T-cell (primary cell): ENCODE measurements at regions not wholly inside any gene's neighbourhood (a gene's known extent, or its start where the extent isn't known, plus 50 kb on each side); places are given as distances from the start of the nearest gene placed in this dataset.
"Not testable (repeated sequence)": the region's sequence is repeated elsewhere in the genome, so short reads cannot be mapped to it uniquely, and the experiment has no call there.

Experiments
- ATAC-seq, 4 experiments: fragments of 200-7000 bp in 3 of 4; fragments of 150-1000 bp in 1 of 4; cut with Tn5 transposase; replicated peaks in 1 of 4; 1 replicate in 3 of 4; 2 replicates in 1 of 4; pipeline ENCODE4 v1.10.0; 2021; ENCODE audit warnings: moderate library complexity in 3 of 4, mild to moderate bottlenecking in 2 of 4, moderate number of reproducible peaks in 1 of 4
- CTCF ChIA-PET, 2 donors: fragments of 300-600 bp; sonication (Branson Sonifier 250); formaldehyde crosslinking; loops; one replicate each; lab custom pipeline; 2022; ENCODE audit warnings: antibody characterized with exemption in 2 of 2; lab: Charles Lee
- POLR2A ChIA-PET, 2 donors: fragments of 300-600 bp; sonication (Branson Sonifier 250); formaldehyde crosslinking; loops; one replicate each; lab custom pipeline; 2022; ENCODE audit warnings: antibody characterized with exemption in 2 of 2; lab: Charles Lee
- DNase-seq, 35 experiments: peaks; one replicate each; pipeline versions ENCODE4 v3.0.0 to v3.0.0-alpha.2; 2013 to 2023
- H3K27ac ChIP-seq: one replicate; pipeline ENCODE4 v1.5.1; 2013; ENCODE audit warnings: low read length
- H3K27me3 ChIP-seq, 2 experiments: replicated peaks in 1 of 2; 1 replicate in 1 of 2; 2 replicates in 1 of 2; pipeline versions ENCODE4 v1.6.1 to v1.7.0; 2013; ENCODE audit warnings: low read length in 1 of 2, mixed read lengths in 1 of 2; ENCODE audit not compliant: control insufficient read depth in 2 of 2, insufficient read depth in 2 of 2; ENCODE audit errors: extremely low read depth in 1 of 2
- H3K36me3 ChIP-seq, 2 donors: 1 replicate in 1 of 2; 2 replicates in 1 of 2; pipeline versions ENCODE4 v1.6.1 to v1.7.0; 2013; ENCODE audit warnings: low read length in 1 of 2; ENCODE audit not compliant: control insufficient read depth in 2 of 2, insufficient read depth in 1 of 2; ENCODE audit errors: extremely low read depth in 1 of 2
- H3K4me1 ChIP-seq, 2 experiments: 1 replicate in 1 of 2; 2 replicates in 1 of 2; pipeline versions ENCODE4 v1.6.1 to v1.7.0; 2013; ENCODE audit warnings: low read length in 2 of 2, mixed read lengths in 1 of 2; ENCODE audit not compliant: insufficient read depth in 2 of 2, control insufficient read depth in 1 of 2; ENCODE audit errors: extremely low read depth in 1 of 2
- H3K4me3 ChIP-seq, 2 donors: 1 replicate in 1 of 2; 2 replicates in 1 of 2; pipeline versions ENCODE4 v1.5.1 to v1.7.0; 2013; ENCODE audit warnings: mild to moderate bottlenecking in 2 of 2, low read length in 1 of 2, moderate library complexity in 1 of 2; ENCODE audit not compliant: control insufficient read depth in 1 of 2; ENCODE audit errors: extremely low read depth in 1 of 2
- H3K9me3 ChIP-seq: 2 replicates; pipeline ENCODE4 v1.7.0; 2013
- H3K27ac Mint-ChIP-seq, 2 donors: one replicate each; pipeline ENCODE4 v1.8.0; 2020 to 2021; ENCODE audit warnings: mild to moderate bottlenecking in 2 of 2, mixed read lengths in 2 of 2
- H3K27me3 Mint-ChIP-seq, 2 donors: one replicate each; pipeline ENCODE4 v1.8.0; 2021 to 2022; ENCODE audit warnings: mixed read lengths in 2 of 2
- H3K36me3 Mint-ChIP-seq: one replicate; pipeline ENCODE4 v1.8.0; 2021; ENCODE audit warnings: mixed read lengths
- H3K4me1 Mint-ChIP-seq, 3 donors: one replicate each; pipeline ENCODE4 v1.8.0; 2020 to 2022; ENCODE audit warnings: mixed read lengths in 3 of 3, mild to moderate bottlenecking in 1 of 3
- H3K4me3 Mint-ChIP-seq, 3 donors: one replicate each; pipeline ENCODE4 v1.8.0; 2020 to 2022; ENCODE audit warnings: mild to moderate bottlenecking in 3 of 3, mixed read lengths in 3 of 3, moderate library complexity in 3 of 3
- H3K9me3 Mint-ChIP-seq, 3 donors: one replicate each; pipeline ENCODE4 v1.8.0; 2020 to 2022; ENCODE audit warnings: mixed read lengths in 3 of 3
- WGBS: methylation state at CpG from one replicate; pipeline ENCODE4 v1.1.5; 2013; ENCODE audit warnings: missing lambda C conversion rate; ENCODE audit not compliant: insufficient coverage; 5-methylcytosine and 5-hydroxymethylcytosine counted together

- ATAC-seq, POLR2A ChIA-PET, H3K36me3 ChIP-seq, H3K4me3 Mint-ChIP-seq, H3K27ac ChIP-seq, H3K4me3 ChIP-seq, H3K4me1 ChIP-seq, DNase-seq, H3K9me3 Mint-ChIP-seq, H3K27ac Mint-ChIP-seq, H3K9me3 ChIP-seq, H3K4me1 Mint-ChIP-seq, H3K27me3 Mint-ChIP-seq, H3K36me3 Mint-ChIP-seq: not testable (repeated sequence)
- 86% methylated on average over 6 of the region's 12 CpGs for WGBS
- peaks cover 0 to 15% of the 10 kb centered on the region in 2 experiments for H3K27me3 ChIP-seq
- CTCF ChIA-PET: interaction anchor here (0.6 to 2.1 kb wide), 9 partner anchors 10 to 346 kb away, joined by 3 to 18 read pairs (median 9); no protein-coding TSS in a partner anchor
Observed at GRCh38 chr11:33986597-33987501, 64.7 kb upstream of the CAPRIN1 start.

DNA sequence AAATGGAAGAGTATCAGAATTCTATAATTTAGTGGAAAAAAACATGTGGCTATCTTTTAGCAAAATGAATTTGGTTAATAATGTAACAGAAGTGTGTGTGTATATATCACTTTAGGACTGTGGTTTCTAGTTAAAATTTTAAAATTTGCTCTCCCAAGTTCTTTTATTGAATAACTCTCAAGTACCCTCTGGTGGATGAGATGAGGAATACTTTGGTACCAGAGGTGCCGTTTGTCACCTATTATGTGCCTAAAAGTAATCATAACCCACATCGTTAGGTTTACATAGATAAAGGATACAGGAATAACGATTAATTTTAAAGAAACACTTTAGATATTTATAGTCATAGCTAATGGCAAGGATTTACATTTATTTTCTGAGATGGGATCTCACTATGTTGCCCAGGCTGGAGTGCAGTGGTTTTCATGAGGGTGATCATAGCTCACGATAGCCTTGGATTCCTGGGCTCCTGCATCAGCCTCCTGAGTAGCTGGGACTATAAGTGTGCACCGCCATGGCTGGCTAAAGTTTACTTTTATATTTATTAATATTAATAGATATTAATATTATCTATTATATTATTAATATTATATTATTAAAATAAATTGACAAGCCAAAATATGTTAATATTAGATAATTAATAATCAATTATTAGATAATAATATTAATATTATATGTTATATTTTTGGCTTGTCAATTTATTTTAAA is 66.7 kb upstream of the CAPRIN1 start:
- ATAC-seq (no peak), DNase-seq (no peak)
- no peak overlapping the region for H3K4me3 Mint-ChIP-seq
- POLR2A ChIA-PET: no interaction called here
- Histone ChIP-seq H3K36me3 (no peaks in the 10 kb centered on the region), H3K27me3 (peaks cover 0 to 15% of the 10 kb centered on the region in 2 experiments), H3K4me3 (no peak overlapping the region), H3K9me3 (no peaks in the 10 kb centered on the region), H3K27ac (no peak overlapping the region), H3K4me1 (peaks cover 0 to 2% of the 10 kb centered on the region in 2 experiments)
- CTCF ChIA-PET: no interaction called here
- WGBS: no CpG with 5 or more reads among the region's 5 CpGs
- no peaks in the 10 kb centered on the region for H3K9me3 Mint-ChIP-seq
- H3K27ac Mint-ChIP-seq: no peak overlapping the region
- no peaks in the 10 kb centered on the region for H3K4me1 Mint-ChIP-seq
- no peaks in the 10 kb centered on the region for H3K36me3 Mint-ChIP-seq
- H3K27me3 Mint-ChIP-seq: peaks cover 2 to 8% of the 10 kb centered on the region in 2 donors

GRCh38 chr11:33982661-33983060 is 68.9 kb upstream of the CAPRIN1 start:
- Histone ChIP-seq H3K27ac (no peak overlapping the region), H3K4me1 (no peaks in the 10 kb centered on the region), H3K9me3 (no peaks in the 10 kb centered on the region), H3K4me3 (no peak overlapping the region), H3K36me3 (no peaks in the 10 kb centered on the region), H3K27me3 (peaks cover 0 to 5% of the 10 kb centered on the region in 2 experiments)
- Mint-ChIP-seq H3K4me3 (no peak overlapping the region), H3K4me1 (no peaks in the 10 kb centered on the region), H3K27me3 (peaks cover 7 to 8% of the 10 kb centered on the region in 2 donors), H3K9me3 (no peaks in the 10 kb centered on the region), H3K36me3 (no peaks in the 10 kb centered on the region), H3K27ac (no peak overlapping the region)
- ChIA-PET CTCF (interaction anchor here in 1 of 2 donors (0.6 kb wide), 1 partner anchor 105 kb away, joined by 4 read pairs; no protein-coding TSS in a partner anchor), POLR2A (no interaction called here)
- DNase-seq: no peak
- ATAC-seq: no peak

DNA sequence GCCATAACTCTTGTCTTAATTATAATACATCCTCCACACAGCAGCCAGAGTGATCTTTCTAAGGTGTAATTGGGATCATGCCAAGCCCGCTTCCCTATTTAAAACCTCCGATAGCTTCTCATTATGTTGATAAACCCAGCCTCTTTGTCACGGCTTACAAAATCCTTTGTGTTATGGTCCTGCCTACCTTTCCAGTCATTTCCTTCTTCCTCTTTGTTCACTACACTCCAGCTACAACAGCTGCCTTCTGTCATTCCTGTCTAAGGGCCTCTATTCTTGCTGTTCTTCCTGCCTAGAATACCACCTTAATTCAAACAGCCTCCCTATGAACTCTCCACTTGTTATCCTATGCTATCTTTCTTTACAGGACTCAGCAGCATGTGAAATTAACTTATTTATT is 70.6 kb upstream of the CAPRIN1 start:
- peaks cover 5 to 8% of the 10 kb centered on the region in 2 donors for H3K27me3 Mint-ChIP-seq
- H3K4me1 Mint-ChIP-seq: no peaks in the 10 kb centered on the region
- H3K9me3 Mint-ChIP-seq: no peaks in the 10 kb centered on the region
- no peak for ATAC-seq
- ChIA-PET POLR2A (no interaction called here), CTCF (interaction anchor here in 1 of 2 donors (0.6 kb wide), 2 partner anchors 108 to 177 kb away, joined by 3 to 5 read pairs; no protein-coding TSS in a partner anchor)
- H3K4me3 Mint-ChIP-seq: no peak overlapping the region
- Histone ChIP-seq H3K27ac (no peak overlapping the region), H3K36me3 (no peaks in the 10 kb centered on the region), H3K9me3 (no peaks in the 10 kb centered on the region), H3K4me3 (no peak overlapping the region), H3K4me1 (no peaks in the 10 kb centered on the region), H3K27me3 (peaks cover 0 to 2% of the 10 kb centered on the region in 2 experiments)
- DNase-seq: no peak
- no peaks in the 10 kb centered on the region for H3K36me3 Mint-ChIP-seq
- no peak overlapping the region for H3K27ac Mint-ChIP-seq
- WGBS: 79% methylated on average over 3 of the region's 3 CpGs

DNA sequence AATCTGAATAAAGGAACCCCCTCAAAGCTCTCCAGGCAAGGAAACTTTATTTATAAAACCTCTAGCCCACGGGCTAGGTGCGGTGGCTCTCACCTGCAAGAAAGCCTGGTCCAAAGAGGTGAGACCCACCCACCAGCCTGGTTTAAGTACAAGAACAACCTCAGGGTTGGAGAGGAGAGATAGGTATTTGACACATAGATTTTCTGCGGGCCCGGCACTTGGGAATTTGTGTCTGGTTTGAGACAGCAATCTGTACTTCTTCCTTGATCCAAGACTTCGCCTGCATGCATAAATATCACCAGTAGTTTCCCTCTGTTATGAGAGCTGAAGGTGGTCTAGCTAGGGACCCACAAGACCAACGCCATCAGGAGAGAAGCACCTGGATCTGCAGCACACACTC is 73.2 kb upstream of the CAPRIN1 start:
- no peak for ATAC-seq
- Mint-ChIP-seq H3K4me1 (no peaks in the 10 kb centered on the region), H3K36me3 (no peaks in the 10 kb centered on the region), H3K27me3 (peaks cover 5 to 8% of the 10 kb centered on the region in 2 donors), H3K27ac (no peak overlapping the region), H3K4me3 (no peak overlapping the region), H3K9me3 (no peaks in the 10 kb centered on the region)
- no peak for DNase-seq
- H3K27me3 ChIP-seq: no peaks in the 10 kb centered on the region
- no peaks in the 10 kb centered on the region for H3K36me3 ChIP-seq
- WGBS: no CpG with 5 or more reads among the region's 6 CpGs
- CTCF ChIA-PET: interaction anchor here (0.5 to 2.4 kb wide), 4 partner anchors 9 to 632 kb away, joined by 3 to 10 read pairs (median 4); no protein-coding TSS in a partner anchor
- H3K27ac ChIP-seq: no peak overlapping the region
- no peak overlapping the region for H3K4me3 ChIP-seq
- H3K4me1 ChIP-seq: no peaks in the 10 kb centered on the region
- no peaks in the 10 kb centered on the region for H3K9me3 ChIP-seq
- POLR2A ChIA-PET: no interaction called here

- ATAC-seq (no peak), DNase-seq (no peak)
- Histone ChIP-seq H3K4me1 (no peaks in the 10 kb centered on the region), H3K27me3 (peaks cover 0 to 3% of the 10 kb centered on the region in 2 experiments), H3K4me3 (no peak overlapping the region), H3K36me3 (no peaks in the 10 kb centered on the region), H3K9me3 (no peaks in the 10 kb centered on the region), H3K27ac (no peak overlapping the region)
- ChIA-PET CTCF (interaction anchor here (0.5 to 2.4 kb wide), 4 partner anchors 10 to 631 kb away, joined by 3 to 10 read pairs (median 4); no protein-coding TSS in a partner anchor), POLR2A (no interaction called here)
- H3K9me3 Mint-ChIP-seq: no peaks in the 10 kb centered on the region
- no CpG with 5 or more reads among the region's 4 CpGs for WGBS
- H3K4me1 Mint-ChIP-seq: no peaks in the 10 kb centered on the region
- no peak overlapping the region for H3K27ac Mint-ChIP-seq
- no peaks in the 10 kb centered on the region for H3K36me3 Mint-ChIP-seq
- peaks cover 5 to 10% of the 10 kb centered on the region in 2 donors for H3K27me3 Mint-ChIP-seq
- no peak overlapping the region for H3K4me3 Mint-ChIP-seq
Observed at GRCh38 chr11:33977676-33978075, 73.9 kb upstream of the CAPRIN1 start.
